ENCODE measurements at regions not wholly inside any gene's neighbourhood (a gene's known extent, or its start where the extent isn't known, plus 50 kb on each side); places are given as distances from the start of the nearest gene placed in this dataset.

DNA sequence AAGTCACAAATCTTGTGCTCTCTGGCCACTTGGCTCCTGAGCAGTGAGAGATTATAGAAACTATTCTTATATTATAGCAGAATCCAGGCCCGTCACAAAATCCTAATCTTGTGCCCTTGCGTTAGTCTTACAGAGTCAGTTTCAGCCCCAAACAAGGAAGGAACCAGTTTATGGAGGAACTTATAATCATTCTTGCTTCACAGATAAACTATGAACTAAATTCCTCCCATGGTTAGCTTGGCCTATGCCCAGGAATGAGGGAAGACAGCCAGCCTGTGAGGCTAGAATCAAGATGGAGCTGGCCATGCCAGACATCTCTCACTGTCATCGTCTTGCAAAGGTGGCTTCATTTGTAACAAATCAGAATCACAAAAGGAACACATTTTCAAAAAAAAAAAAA lies 199.7 kb upstream of the PITRM1 start:
- TF ChIP-seq, protein P1, sequence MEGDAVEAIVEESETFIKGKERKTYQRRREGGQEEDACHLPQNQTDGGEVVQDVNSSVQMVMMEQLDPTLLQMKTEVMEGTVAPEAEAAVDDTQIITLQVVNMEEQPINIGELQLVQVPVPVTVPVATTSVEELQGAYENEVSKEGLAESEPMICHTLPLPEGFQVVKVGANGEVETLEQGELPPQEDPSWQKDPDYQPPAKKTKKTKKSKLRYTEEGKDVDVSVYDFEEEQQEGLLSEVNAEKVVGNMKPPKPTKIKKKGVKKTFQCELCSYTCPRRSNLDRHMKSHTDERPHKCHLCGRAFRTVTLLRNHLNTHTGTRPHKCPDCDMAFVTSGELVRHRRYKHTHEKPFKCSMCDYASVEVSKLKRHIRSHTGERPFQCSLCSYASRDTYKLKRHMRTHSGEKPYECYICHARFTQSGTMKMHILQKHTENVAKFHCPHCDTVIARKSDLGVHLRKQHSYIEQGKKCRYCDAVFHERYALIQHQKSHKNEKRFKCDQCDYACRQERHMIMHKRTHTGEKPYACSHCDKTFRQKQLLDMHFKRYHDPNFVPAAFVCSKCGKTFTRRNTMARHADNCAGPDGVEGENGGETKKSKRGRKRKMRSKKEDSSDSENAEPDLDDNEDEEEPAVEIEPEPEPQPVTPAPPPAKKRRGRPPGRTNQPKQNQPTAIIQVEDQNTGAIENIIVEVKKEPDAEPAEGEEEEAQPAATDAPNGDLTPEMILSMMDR (IDR thresholded peaks at IDR 0.05) = no peak
- TF ChIP-seq POLR2A (IDR thresholded peaks at IDR 0.05) = no peak
